HG03457 (cell line): ENCODE measurements at regions not wholly inside any gene's neighbourhood (a gene's known extent, or its start where the extent isn't known, plus 50 kb on each side); places are given as distances from the start of the nearest gene placed in this dataset.
"Not testable (repeated sequence)": the region's sequence is repeated elsewhere in the genome, so short reads cannot be mapped to it uniquely, and the experiment has no call there.

Source experiments
- ATAC-seq: cut with Tn5 transposase; IDR thresholded peaks from one replicate; pipeline ENCODE4 v1.9.1; 2021; ENCODE audit warnings: moderate number of reproducible peaks; ENCODE audit not compliant: unreplicated experiment

DNA sequence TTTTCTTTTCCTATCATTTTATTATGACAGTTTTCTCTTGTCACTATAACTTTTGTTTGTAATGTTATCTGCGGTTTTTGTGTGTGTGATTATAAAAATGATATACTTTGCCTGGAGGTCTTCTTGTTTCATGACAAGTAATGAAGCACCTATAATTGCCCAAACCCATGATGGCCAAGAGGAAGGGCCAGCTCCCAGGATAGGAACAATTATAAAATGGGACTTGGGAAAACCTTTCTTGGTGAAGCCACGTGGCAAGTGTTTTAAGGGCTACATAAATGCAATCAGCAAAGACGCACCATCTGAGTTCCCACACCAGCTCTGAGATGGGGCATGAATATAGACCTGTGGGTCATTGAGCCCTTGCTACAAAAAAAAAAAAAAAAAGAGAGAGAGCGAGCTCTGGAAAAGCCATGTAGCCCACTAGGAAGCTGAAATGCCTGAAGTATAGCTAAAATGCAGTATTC lies 462.6 kb upstream of the RUNX1 start:
- ATAC-seq = no peak

DNA sequence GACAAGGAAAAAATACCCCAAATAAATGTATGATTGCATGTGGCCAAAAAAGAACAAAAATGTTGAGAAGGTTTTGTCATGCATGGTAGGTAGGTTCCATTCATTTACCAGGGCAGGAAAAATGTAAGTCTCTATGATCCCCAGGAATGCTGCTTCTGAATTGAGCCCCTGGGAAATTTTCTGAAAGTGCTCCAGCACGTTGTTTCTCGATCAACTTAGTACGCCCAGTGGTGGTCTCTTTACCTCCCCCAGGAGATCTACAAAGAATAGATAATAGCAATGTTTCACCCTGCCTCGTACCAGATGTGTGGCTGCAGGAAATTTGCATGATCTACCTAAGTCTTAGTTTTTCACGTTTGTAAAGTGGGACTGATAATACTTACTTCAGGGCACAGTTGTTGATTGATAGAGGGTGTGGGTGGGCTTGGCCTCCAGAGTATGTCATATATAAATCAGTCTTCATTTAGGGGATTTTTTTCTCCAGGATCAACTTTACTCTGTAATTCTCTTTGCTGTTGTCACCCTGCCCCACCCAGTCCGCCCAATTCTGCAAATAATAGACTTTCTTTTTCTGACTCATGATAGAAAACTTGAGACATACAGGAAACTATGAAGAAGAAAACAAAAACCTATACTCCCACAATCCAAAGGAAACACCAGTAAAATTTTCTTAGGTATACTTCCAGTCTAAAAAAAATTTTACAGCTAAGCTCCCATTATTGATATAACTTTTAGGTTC lies 462.0 kb upstream of the RUNX1 start:
- ATAC-seq = no peak

DNA sequence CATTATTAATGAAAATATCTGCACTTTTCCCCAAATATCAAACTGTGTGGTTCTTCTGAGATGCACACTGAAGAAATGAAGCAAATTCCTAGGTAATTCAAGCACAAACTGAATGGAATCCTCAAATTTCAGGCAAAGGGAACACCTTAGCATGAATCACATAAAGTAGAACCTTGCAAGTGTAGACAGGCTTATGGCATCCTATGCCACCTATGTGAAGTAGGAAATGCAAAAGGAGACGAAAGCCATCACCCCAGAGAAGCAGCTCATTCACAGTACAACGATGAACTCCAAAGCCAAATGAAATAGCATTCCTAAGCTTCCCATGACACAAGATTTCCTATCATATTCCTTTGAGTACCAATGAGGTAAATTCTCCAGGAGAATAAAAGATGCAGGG lies 461.2 kb upstream of the RUNX1 start:
- ATAC-seq = no peak

DNA sequence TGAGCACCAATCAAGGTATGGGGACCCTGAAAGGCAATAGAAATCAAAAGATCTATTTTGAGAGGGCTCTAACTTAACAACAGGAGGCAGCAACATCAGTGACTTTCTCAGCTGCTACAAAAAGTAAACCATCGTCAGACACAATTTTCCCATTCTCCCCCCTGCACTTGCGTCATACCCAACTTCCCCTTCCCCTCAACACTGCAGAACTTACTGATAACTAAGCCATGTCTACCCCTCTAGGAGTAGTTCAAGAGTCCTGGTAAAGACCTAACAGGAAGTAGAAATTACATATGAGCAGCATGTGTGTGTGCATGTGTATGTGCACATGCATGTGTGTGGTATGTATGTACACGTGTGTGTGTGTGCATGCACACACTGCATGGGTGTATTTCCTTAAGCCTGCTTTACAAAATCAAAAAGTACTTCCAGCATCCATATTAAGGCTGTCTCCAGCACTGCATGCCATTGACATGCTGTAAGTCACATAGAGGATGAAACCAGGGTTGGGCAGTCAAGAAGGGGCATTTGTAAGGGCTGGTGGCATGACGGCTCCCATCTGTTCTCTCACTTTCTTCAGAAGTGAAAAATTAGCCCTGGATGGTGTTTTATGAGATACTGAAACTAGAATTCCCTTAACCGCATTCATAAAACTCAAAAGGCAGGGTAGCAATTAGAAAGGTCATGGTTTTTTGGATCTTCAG lies 460.1 kb upstream of the RUNX1 start:
- ATAC-seq = no peak

DNA sequence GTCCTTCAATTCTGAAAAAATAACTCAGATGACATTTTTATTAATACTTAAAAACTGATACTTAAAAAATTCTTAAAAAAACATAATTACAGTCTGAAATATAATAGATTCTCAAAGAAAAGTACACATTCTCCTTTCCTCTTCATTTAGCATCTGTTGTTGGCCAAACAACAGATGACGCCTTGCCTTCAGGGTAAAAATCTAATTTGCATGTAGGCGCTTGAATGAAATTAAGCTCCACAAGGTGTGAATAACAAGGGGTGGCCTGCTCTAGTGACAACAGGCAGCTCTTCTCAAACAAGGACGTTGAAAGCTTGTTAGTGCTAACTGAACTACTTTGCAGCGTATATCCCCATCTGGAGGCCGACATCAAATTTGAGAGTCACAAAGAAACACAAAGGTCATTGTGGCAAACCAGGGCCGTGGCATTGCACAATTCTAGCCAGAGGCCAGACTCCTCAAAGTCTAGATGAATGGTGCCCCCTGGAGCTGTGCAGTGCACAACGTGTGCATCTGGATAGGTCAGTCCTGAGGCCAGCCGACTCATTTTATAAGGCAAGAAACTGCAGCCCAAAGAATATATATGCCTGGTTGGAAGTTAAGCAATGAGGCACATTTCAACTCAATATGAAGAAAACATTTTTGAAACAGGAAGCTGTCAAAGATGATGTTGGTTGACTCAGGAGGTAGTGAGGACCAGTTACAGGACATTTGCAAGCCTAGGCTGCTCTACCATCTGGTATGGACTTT lies 459.2 kb upstream of the RUNX1 start:
- no peak for ATAC-seq

DNA sequence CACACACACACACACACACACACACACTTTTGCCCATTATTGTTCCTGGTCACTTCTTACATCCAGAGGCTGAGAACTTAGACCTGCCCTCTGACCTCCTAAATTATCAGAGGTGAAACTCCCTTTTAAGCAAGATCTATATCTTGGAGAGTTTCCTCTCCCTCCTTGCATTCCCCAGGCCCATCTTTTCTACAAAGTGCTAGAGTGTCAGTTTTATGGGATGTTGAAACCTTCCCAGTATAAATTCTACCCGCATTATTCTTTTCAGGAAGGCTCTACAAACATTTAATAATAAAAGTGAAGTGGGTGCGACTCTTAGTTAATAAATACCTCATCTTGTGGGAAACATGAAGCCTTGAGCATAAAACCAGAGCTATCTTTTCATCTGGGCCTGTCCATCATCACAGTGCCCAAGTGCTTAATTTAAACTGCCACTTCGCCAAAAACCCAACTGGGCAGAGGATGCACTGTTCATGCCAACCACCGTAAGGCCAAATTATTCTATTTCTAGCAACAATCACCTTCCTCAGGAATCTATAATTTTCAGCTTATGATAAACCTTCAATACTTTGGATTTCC lies 458.2 kb upstream of the RUNX1 start:
- ATAC-seq = no peak

DNA sequence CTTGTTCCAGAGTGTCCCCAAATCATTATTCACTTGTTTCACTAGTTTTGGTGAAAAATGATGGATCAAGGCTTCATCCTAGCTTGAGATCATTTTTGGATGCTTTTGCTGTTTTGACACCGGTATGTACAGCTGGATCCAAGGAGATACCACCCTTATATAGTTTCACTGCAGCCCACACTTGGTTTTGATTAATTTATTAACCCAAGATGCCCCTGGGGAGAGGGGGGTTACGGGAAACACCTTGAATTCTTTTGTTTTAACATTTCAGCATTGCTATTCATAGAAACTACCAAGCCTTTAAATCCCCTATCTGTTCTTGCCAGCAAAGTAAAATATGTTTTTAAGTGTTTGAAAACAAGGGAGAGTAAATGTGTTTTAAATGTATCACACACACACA lies 457.7 kb upstream of the RUNX1 start:
- ATAC-seq = no peak

DNA sequence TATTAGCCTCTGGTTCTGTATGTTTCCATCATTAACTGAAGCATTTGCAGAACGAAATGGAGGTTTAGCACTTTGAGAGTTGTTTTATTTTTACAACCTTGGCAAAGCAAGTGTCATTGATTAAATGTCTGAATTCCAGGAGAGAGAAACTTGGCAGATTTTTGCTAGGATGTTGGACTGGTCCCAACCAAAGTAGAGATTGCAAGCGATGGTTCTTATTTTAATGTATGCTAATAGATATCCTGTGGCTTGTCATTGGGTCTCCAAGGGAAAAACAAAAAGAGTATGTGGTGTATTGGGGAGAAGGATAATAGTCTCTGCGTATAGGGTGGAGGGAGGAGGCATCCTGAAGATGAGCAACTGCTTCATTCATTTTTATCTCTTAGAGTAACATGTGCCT lies 457.2 kb upstream of the RUNX1 start:
- ATAC-seq = no peak

DNA sequence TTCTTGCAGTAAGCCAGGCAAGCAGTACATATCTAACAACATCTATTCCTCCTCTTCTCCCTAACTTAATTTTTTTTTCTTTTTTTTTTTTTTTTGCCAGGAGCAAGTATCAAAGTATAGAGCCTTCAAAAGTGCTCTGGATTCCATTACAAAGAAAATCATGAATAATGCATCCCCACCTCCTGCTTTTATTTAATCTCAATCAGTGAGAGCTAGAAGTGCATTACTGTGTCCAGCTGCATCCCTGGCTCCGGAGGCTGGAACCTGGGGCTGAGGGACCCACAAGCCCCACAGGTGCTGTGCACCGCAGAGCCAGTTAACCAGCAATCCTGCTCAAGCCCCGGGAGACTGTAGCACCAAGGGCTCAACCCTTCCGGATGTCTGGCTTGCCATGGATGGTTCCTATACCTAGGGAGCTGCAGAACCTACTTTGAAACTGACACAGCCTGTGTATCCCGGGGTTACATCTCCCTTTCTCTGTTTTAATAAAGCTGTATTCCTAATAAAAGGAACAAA lies 455.9 kb upstream of the RUNX1 start:
- no peak for ATAC-seq

DNA sequence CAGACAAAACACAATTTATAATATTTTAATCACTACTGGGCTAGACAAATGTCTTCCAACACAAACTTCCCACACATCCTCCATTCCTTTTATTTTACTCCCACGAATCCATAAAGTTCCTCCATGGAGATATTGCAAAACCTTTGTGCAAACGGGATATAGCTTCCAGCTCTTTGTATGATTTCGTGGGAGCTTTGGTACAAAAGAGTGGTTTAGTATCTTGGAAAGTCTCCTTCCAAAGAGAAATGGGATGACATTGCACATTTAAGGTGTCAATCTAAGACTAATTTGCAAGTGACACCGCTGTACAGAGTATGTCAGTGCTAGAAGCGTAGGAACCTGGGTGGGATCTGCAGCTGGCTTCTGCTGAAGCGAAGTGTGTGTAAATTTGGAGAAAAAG lies 455.2 kb upstream of the RUNX1 start:
- no peak for ATAC-seq

DNA sequence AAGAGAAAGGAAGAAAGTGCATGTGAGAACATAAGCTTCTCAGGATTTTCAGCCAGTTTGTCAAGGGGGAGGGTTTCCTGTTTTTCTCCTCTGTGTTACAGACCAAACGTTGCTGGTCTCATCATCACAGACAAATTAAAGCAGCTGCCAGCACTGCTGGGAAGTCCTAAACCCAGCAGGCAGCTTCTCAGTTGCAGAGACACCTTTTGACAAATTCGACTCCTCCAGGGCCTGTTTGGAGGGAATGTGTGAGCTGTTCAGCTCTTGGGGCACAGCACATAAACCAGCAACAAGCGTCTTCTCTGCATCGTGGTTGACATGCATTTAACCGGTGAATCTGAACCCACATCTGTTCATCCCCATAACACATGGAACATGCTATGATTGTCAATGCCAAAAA lies 454.6 kb upstream of the RUNX1 start:
- ATAC-seq = no peak

DNA sequence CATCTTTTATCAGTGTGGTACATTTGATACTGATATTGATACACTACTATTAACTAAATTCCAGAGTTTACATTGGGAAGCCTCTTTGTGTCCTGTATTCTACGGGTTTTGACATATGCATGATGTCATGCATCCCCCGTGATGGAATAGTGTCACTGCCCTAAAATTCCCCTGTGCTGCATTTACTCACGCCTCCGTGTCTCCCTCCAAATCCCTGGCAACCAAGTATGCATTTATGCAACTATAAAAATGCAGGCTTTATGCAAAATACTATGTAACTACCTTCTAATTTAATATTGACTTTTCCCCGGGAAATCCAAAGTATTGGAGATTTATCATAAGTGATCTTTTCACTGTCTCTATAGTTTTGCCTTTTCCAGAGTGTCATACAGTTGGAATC lies 453.7 kb upstream of the RUNX1 start:
- no peak for ATAC-seq

DNA sequence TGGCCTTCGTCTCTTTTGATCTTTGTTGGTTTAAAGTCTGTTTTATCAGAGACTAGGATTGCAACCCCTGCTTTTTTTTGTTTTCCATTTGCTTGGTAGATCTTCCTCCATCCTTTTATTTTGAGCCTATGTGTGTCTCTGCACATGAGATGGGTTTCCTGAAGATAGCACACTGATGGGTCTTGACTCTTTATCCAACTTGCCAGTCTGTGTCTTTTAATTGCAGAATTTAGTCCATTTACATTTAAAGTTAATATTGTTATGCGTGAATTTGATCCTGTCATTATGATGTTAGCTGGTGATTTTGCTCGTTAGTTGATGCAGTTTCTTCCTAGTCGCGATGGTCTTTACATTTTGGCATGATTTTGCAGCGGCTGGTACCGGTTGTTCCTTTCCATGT lies 448.4 kb upstream of the RUNX1 start:
- not testable (repeated sequence) for ATAC-seq

DNA sequence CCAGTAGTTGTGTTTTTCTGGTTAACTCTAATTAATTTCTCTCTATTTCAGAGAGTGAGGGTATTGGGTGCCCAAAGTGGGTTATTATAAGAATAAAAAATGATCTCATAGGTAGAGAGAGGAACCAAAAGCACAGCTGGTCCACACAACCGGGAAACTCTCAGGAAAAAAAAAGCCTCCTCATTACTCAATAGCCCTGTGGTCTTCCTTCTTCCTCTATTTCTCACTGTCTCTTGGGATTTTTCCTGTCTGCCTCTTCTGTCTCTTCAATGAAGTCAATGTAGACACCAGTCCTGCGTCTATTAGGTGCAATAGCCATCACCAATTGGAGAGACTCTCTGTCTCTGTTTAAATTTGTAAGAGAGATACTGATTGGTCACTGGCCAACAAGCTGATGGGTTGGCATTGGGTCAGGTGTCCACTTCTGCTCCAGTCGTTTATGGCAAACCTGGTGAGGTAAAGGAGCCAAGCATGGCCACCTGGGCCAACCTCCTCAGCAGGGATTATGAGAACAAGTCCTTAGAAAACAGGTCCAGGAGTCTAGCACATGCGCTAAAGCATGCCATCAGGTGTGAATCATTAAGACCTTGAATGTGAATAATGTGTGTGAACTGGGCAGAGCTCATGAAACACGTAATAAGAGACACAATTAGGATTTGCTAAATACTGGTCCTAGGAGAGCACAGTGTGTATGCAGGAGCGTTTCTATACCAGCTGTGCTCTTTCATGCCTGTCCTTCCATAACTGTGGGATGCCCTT lies 443.0 kb upstream of the RUNX1 start:
- no peak for ATAC-seq

DNA sequence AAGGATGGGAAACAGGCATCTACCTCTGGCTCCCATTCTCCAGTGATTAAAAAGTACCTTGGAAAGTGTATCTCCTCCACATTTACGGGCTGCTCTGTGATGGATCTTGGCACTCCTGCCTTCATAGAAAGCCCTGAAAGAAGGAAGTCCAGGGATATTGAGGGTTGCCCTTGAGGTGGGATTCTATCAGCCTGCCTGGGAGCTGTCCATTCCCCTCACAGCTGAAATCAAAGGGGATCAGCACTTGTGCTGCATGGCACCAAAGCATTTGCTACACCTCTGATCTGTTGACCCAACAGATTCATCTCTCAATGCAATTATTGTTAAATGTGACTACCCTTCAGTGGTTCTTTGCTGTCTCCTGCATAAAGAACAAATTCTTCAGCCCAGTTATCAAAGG lies 442.0 kb upstream of the RUNX1 start:
- ATAC-seq = no peak

DNA sequence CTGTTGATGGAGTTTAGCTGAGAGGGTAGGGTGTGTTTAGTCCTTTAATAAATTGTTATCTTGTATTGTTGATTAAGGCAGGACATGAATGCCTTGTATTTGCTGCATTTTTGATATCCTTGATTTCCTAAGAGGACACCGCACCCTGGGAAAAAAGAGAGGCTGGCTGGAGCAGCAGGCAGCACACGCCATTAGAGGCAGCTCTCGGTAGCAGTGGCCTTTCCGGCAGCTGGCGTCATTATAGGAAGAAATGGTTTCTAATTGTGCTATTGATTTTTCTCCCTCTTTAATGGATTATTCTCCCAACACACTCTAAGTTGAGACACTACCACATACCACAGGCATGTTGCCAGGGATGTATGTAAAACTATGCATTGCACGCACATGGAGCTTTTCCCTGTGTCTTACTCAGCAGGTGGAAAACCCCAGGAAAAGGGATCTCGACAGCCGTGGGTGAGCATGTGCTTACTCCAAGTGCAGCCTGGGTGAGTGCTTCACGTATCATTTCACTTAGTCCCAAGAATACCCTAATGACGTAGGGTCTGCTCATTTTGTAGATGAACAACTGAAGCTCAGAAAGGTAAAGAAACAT lies 440.4 kb upstream of the RUNX1 start:
- ATAC-seq = no peak

DNA sequence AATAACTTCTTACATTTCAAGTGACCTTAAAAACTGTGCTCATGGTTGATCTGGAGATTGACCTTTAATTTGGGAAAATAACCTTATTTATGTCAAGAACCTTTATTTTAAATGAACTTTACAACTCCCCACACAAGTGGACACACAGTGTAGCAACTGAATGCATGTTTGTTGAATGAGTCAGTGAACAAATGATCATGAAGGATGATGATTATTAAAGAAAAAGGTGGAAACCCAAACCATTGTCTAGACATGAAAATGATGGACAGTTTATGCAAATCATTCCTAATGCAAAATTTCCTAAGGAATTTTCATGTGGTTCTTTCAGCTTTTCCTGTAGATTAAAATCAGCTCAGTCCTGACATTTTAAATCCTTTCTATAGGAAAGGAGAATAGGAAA lies 439.8 kb upstream of the RUNX1 start:
- no peak for ATAC-seq

DNA sequence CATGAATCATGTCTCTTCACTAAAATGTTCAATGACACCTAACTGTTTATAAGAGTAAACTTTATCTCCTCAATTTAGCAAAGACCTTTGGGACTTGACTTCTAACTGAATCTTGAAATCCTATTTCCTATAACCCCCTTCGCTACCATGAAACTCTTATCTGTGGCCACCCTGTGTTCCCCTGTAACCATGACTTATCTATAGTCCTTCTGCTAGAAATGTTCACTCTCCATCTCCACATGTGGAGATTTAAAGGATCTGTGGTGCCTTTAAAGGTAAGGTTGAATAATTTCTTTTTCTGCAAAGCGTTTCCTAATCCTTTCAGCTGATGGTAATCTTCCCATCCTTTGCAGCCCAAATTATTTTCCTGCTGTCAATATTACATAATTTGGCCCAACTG lies 436.3 kb upstream of the RUNX1 start:
- ATAC-seq = no peak

DNA sequence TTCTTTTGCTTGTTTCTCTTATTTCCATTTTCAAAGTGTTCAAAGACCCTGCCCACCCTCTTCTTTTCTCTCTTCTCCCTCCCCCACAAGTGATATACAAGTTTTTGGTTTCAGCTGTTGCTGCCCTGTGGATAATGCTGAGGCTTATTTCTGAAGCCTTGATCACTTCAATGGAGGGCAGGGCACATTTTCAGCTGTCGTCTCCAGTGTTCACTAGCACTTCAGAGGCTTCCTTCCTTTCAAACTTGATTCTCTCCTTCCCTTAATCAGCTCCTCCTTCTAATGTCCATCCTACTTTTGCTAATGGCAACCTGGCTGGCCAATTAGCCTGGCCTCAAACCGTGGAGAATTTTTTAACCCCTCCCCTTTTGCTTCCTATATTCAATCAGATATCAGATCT lies 435.7 kb upstream of the RUNX1 start:
- ATAC-seq = no peak

DNA sequence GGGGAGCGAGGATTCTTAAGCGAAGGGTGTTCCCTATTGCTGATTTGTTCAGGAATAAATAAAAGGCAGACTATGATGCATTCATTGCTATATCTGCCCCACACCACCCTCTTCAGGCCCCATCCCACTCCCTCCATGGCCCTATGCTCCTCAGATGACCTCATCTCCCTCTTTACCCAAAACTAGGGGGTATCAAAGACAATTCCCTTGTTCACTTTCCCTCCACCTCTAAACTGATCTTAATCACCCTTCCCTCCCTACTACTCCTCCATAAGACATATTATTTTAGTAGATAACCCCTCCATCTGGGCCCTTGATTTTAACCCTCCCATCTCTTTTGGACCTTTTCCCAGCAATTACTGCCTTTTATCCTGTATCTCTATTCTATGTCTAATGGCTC lies 434.9 kb upstream of the RUNX1 start:
- no peak for ATAC-seq
